Stimulated activated CD8-positive, alpha-beta memory T cell treated with anti-CD3 and anti-CD28 coated beads, Interleukin-15, amount 100 ng/mL, for 48 hours (primary cell): ENCODE measurements at regions not wholly inside any gene's neighbourhood (a gene's known extent, or its start where the extent isn't known, plus 50 kb on each side); places are given as distances from the start of the nearest gene placed in this dataset.
"Not testable (repeated sequence)": the region's sequence is repeated elsewhere in the genome, so short reads cannot be mapped to it uniquely, and the experiment has no call there.

Experiments
- DNase-seq, 2 donors: peaks; one replicate each; pipeline ENCODE4 v3.0.0-alpha.2; 2020; ENCODE audit warnings: low read depth in 2 of 2

GRCh38 chr15:44849701-44850403, 106.6 kb upstream of the TERB2 start:
- not testable (repeated sequence) for DNase-seq

- DNase-seq, result peak; percentile 50 to 55
Measured at GRCh38 chr15:44853304-44853950, 103.1 kb upstream of the TERB2 start.

DNA sequence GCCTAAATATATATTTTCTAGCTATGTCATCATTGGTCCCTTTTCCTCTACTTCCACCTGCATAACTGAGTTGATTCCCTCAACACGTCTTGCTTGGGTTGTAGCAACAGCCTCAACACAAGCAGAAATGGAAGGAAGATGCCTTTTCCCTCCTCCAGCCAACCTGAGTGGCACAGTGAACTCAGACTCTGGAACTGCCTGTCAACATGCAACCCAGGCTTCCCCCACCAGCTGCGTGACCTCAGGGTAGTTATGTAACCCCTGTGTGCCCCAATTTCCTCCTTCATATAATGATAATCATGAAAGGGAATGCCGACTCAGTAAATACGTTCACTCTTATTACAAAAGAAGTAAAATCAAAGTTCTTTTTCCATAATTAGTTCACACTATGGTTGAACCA, 101.8 kb upstream of the TERB2 start:
- not testable (repeated sequence) for DNase-seq

DNA sequence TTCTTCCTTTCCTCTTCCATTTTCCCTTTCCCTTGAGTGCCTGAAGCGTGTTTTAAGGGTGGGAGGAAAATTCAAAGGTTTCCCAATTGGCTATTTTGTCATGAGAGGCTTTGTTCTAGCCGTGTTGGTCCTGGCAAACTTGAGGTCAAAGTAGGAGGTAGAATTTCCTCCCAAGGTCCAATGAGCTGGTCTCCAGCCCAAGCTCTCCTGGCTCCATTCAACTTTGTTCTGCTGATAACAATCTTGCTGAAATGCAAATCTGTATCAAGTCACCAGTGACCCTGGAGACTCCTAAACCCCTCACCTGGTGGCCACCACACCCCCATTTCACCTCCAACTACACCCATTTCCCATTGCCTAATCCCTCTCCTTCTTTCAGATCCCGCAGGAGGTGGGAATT, 100.2 kb upstream of the TERB2 start:
- DNase-seq, result not testable (repeated sequence)

- not testable (repeated sequence) for DNase-seq
Measured at GRCh38 chr15:44857164-44857710, 99.2 kb upstream of the TERB2 start.

GRCh38 chr15:44859088-44859487, 97.4 kb upstream of the TERB2 start:
- DNase-seq, result not testable (repeated sequence)

DNA sequence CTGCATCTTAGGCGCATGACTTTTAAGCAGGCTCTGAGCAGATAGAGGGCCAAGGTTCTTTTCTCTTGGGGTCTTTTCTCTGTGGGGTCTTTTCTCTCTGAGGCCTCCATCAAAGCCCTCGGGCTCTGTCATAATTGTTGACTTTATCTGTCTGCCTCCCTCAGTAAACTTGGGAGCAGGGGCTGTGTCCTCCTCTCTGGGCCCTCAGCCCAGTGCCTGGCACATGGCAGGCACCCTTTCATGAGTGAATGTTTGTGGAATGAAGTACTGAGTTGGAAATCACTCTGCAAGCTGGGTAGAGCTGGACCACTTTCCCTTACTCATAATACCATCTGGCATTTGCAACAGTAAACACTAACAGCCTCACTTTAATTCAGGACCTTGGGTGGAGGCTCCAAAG, 96.3 kb upstream of the TERB2 start:
- not testable (repeated sequence) for DNase-seq

DNA sequence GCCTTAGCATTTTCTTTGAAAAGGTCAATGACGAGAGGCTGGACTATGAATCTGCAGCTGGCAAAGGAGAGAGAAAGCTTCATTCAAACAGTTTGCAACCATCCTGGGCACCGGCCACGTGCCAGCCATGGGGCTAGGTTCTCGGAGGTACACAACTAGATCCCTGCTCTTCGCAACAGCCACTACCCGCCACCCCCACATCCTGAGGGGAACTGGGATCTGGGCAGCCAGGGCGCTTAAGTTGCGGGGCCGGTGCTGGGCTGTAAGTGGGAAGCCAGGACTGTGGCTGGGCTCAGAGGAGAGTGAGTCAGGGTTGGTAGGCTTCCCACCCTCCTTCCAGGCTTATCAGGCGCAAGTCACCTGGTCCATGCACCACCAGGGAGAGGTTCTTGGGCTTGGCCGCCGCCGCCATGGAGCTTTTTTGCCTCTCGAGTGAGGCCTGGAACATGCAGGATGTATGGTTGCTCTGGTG, 95.0 kb upstream of the TERB2 start:
- no peak for DNase-seq

DNA sequence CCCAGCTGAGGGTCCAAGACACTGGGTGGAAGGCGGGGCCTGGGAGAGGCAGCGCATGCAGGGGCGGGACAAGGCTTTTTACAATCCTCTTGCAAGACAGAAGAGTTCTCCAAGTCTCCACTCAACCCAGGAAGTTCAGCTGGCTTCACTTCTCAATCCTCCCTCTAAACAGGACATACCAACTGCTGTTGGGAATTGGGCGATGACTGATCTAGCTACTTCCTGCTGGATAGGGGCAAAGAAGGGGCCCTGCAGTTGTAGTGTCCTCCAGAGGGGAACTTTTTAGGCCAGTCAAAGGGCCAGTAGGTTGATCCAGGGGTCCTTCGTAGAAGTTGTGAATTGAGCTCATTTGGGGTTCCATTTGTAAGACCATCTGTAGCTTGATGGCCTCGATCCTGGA, 94.6 kb upstream of the TERB2 start:
- DNase-seq, result no peak

DNA sequence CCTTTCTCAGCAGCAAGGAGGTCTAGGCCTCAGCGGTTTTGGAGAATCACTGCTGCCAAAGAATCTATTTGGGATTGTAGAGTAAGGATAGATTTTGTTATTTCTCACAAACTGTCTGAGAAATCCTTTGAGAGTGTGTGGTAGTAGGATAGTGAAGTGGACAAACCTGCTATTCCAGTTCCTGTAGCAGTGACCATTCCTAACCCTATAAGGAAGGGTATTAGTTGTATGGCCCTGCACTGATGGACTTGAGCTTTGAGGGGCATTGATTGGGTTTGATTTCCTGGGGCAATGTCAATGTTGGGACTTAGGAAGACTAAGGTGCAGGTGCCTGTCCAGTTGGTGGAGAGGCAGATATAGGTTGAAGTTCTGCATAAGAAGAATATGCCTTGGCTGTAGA, 93.6 kb upstream of the TERB2 start:
- not testable (repeated sequence) for DNase-seq

- DNase-seq, result not testable (repeated sequence)
Measured at GRCh38 chr15:44868100-44868499, 88.4 kb upstream of the TERB2 start.

DNA sequence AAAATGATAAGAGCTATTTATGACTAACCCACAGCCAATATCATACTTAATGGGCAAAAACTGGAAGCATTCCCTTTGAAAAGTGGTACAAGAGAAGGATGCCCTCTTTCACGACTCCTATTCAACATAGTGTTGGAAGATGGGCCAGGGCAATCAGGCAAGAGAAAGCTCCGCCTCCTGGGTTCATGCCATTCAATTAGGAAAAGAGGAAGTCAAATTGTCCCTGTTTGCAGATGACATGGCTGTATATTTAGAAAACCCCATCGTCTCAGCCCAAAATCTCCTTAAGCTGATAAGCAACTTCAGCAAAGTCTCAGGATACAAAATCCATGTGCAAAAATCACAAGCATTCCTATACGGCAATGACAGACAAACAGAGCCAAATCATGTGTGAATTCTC, 86.4 kb upstream of the TERB2 start:
- not testable (repeated sequence) for DNase-seq

- DNase-seq, result no peak
Measured at GRCh38 chr15:44873103-44873502, 83.4 kb upstream of the TERB2 start.

DNA sequence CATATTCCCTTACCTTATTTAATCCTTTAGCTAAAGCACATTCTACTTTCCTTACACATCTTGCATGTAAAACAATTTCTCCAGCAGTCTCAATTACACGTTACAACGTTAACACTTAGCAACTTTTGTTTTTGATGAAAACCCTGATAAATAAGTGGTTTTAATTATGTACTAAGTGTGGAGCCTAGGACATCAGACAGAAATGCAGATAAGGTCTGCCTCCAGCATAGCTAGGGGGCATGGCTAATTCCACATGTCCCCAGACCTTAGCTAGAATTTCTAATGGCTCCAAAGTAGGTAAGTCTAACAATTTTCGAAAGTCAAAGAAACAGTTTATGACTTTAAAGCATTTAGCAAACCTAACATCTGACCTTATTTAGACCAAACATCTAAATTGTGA, 77.4 kb upstream of the TERB2 start:
- DNase-seq, result no peak

DNA sequence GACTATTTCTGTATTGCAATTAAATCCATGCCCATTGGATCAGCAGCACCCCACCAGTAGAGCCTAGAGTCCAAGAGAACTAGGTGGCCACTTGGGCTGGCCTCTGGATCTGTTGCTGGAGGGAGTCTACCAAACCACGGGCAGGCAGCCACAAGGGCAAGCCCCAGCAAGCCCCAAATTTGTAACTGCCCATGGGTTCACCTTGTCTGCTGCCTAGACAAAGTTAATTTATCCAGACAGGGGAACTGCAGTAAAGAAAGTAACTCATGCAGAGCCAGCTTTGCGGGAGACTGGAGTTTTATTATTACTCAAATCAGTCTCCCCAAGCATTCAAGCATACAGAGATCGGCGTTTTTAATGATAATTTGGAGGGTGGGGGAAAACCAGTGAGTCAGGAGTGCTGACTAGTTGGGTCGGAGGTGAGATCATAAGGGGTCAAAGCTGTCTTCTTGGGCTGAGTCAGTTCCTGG, 74.0 kb upstream of the TERB2 start:
- peak; percentile 53 to 58 for DNase-seq

GRCh38 chr15:44883199-44883877, 73.1 kb upstream of the TERB2 start:
- DNase-seq, result no peak

- not testable (repeated sequence) for DNase-seq
Measured at GRCh38 chr15:44898890-44899651, 57.4 kb upstream of the TERB2 start.

DNA sequence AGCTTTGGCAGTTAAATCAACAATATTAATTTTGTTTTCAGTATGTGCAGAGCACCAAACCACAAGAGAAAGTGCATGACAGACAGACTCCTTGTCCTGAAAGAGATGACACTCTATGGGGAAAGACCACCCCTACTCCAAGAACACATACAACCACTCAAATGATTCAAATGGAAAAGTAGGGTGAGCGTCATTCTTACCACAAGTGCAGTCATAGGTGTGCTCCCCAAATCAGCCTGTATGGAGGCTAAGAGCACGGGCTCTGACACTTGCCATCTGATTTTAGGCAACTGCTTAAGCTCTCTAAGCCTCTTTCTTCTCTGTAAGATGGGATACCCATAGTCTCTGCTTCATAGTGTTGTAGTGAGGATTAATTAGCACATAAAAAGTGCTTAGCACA, 56.7 kb upstream of the TERB2 start:
- peak in 1 of 2 donors; percentile 8 for DNase-seq

GRCh38 chr15:44900796-44901195, 55.7 kb upstream of the TERB2 start:
- DNase-seq, result not testable (repeated sequence)

GRCh38 chr15:44903281-44903680, 53.2 kb upstream of the TERB2 start:
- not testable (repeated sequence) for DNase-seq

- DNase-seq, result not testable (repeated sequence)
Measured at GRCh38 chr15:44904651-44905340, 51.7 kb upstream of the TERB2 start.
